Progenitor cell of endocrine pancreas (in vitro differentiated cells): ENCODE measurements at regions not wholly inside any gene's neighbourhood (a gene's known extent, or its start where the extent isn't known, plus 50 kb on each side); places are given as distances from the start of the nearest gene placed in this dataset.
"Not testable (repeated sequence)": the region's sequence is repeated elsewhere in the genome, so short reads cannot be mapped to it uniquely, and the experiment has no call there.

Source experiments
- DNase-seq: peaks from one replicate; pipeline ENCODE4 v3.0.0; 2021; ENCODE audit warnings: low spot score; ENCODE audit not compliant: unreplicated experiment
- H3K27ac Mint-ChIP-seq: 2 replicates; pipeline ENCODE4 v1.8.0; 2021; ENCODE audit warnings: mild to moderate bottlenecking, moderate library complexity, mixed read lengths
- H3K27me3 Mint-ChIP-seq: 2 replicates; pipeline ENCODE4 v1.8.0; 2021; ENCODE audit warnings: mixed read lengths
- H3K36me3 Mint-ChIP-seq: 2 replicates; pipeline ENCODE4 v1.8.0; 2022; ENCODE audit warnings: mixed read lengths; ENCODE audit not compliant: insufficient read depth
- H3K4me1 Mint-ChIP-seq: 2 replicates; pipeline ENCODE4 v1.8.0; 2021; ENCODE audit warnings: low read depth, mixed read lengths
- H3K4me3 Mint-ChIP-seq: 2 replicates; pipeline ENCODE4 v1.8.0; 2021; ENCODE audit warnings: low read depth, mild to moderate bottlenecking, moderate library complexity, mixed read lengths
- H3K9me3 Mint-ChIP-seq: 2 replicates; pipeline ENCODE4 v1.8.0; 2021; ENCODE audit warnings: low read depth, mixed read lengths
- CTCF ChIP-seq: fragments of 200-600 bp; sonication (generic); IDR thresholded peaks from one replicate; pipeline ENCODE4 v1.5.0; 2021; ENCODE audit warnings: antibody characterized with exemption, mild to moderate bottlenecking; ENCODE audit not compliant: unreplicated experiment

- no peak for TF ChIP-seq CTCF
- Mint-ChIP-seq H3K36me3 (no peaks in the 10 kb centered on the region), H3K4me3 (no peak overlapping the region), H3K27ac (no peak overlapping the region), H3K4me1 (no peaks in the 10 kb centered on the region), H3K27me3 (no peaks in the 10 kb centered on the region), H3K9me3 (no peaks in the 10 kb centered on the region)
- no peak for DNase-seq
Observed at GRCh38 chr2:38243186-38243880, 133.7 kb downstream of the ATL2 start.

- TF ChIP-seq CTCF = no peak
- Mint-ChIP-seq H3K4me1 (no peaks in the 10 kb centered on the region), H3K27ac (no peak overlapping the region), H3K9me3 (peaks cover 5% of the 10 kb centered on the region), H3K36me3 (no peaks in the 10 kb centered on the region), H3K27me3 (no peaks in the 10 kb centered on the region), H3K4me3 (no peak overlapping the region)
- no peak for DNase-seq
Observed at GRCh38 chr2:38239452-38239851, 137.6 kb downstream of the ATL2 start.

- not testable (repeated sequence) for H3K4me3 Mint-ChIP-seq, H3K36me3 Mint-ChIP-seq, H3K27me3 Mint-ChIP-seq, H3K4me1 Mint-ChIP-seq, H3K9me3 Mint-ChIP-seq, DNase-seq, H3K27ac Mint-ChIP-seq
Observed at GRCh38 chr2:38238705-38239104, 138.4 kb downstream of the ATL2 start.

GRCh38 chr2:38237311-38237710, 139.8 kb downstream of the ATL2 start:
- DNase-seq = no peak
- no peak overlapping the region for H3K4me3 Mint-ChIP-seq
- no peaks in the 10 kb centered on the region for H3K4me1 Mint-ChIP-seq

GRCh38 chr2:38233231-38233983, 143.7 kb downstream of the ATL2 start:
- no peak for DNase-seq
- no peak overlapping the region for H3K4me3 Mint-ChIP-seq
- TF ChIP-seq CTCF = no peak
- H3K27me3 Mint-ChIP-seq = peaks cover 7% of the 10 kb centered on the region
- no peak overlapping the region for H3K27ac Mint-ChIP-seq
- no peaks in the 10 kb centered on the region for H3K36me3 Mint-ChIP-seq
- no peaks in the 10 kb centered on the region for H3K4me1 Mint-ChIP-seq
- peaks cover 8% of the 10 kb centered on the region for H3K9me3 Mint-ChIP-seq

More at GRCh38 chr2:38237311-38237710, 139.8 kb downstream of the ATL2 start:
- H3K9me3 Mint-ChIP-seq = peaks cover 8% of the 10 kb centered on the region
- H3K27ac Mint-ChIP-seq = no peak overlapping the region
- no peaks in the 10 kb centered on the region for H3K36me3 Mint-ChIP-seq
- H3K27me3 Mint-ChIP-seq = no peaks in the 10 kb centered on the region
- no peak for TF ChIP-seq CTCF
